HFFc6 (cell line): ENCODE measurements at regions not wholly inside any gene's neighbourhood (a gene's known extent, or its start where the extent isn't known, plus 50 kb on each side); places are given as distances from the start of the nearest gene placed in this dataset.

Source experiments
- DNase-seq: peaks from one replicate; pipeline ENCODE4 v3.0.0-alpha.2; 2018
- H3K27ac Mint-ChIP-seq: 2 replicates; pipeline ENCODE4 v1.8.0; 2020; ENCODE audit warnings: mild to moderate bottlenecking, mixed read lengths
- H3K27me3 Mint-ChIP-seq: 2 replicates; pipeline ENCODE4 v1.8.0; 2021; ENCODE audit warnings: mild to moderate bottlenecking, moderate library complexity, mixed read lengths; ENCODE audit not compliant: insufficient read depth
- H3K36me3 Mint-ChIP-seq: 2 replicates; pipeline ENCODE4 v1.8.0; 2021; ENCODE audit warnings: low read depth, mixed read lengths
- H3K4me1 Mint-ChIP-seq: 2 replicates; pipeline ENCODE4 v1.8.0; 2020; ENCODE audit warnings: low read depth, mixed read lengths
- H3K4me3 Mint-ChIP-seq: 2 replicates; pipeline ENCODE4 v1.8.0; 2020; ENCODE audit warnings: mild to moderate bottlenecking, moderate library complexity, mixed read lengths
- H3K9me3 Mint-ChIP-seq: 2 replicates; pipeline ENCODE4 v1.8.0; 2020; ENCODE audit warnings: mild to moderate bottlenecking, mixed read lengths
- CTCF ChIP-seq: fragments of 200-600 bp; sonication (generic); IDR thresholded peaks from 2 replicates; pipeline ENCODE4 v1.5.0; 2021; ENCODE audit warnings: antibody characterized with exemption, mild to moderate bottlenecking

- Mint-ChIP-seq H3K4me3 (no peak overlapping the region), H3K27me3 (peaks cover 1% of the 10 kb centered on the region; the same call in 1 of the 2 replicates), H3K9me3 (peaks cover 13% of the 10 kb centered on the region), H3K27ac (no peak overlapping the region), H3K36me3 (0 out of 2 replicates have a peak, but pooled peaks cover 4% of the 10 kb centered on the region), H3K4me1 (no peaks in the 10 kb centered on the region)
- no peak for TF ChIP-seq CTCF
- no peak for DNase-seq
Measured at GRCh38 chr14:83101846-83102245, 1568.2 kb upstream of the SEL1L start.

- Mint-ChIP-seq H3K36me3 (no peaks in the 10 kb centered on the region), H3K4me3 (no peak overlapping the region), H3K27ac (no peak overlapping the region), H3K9me3 (peaks cover 34% of the 10 kb centered on the region), H3K27me3 (no peaks in the 10 kb centered on the region), H3K4me1 (no peaks in the 10 kb centered on the region)
- no peak for DNase-seq
- no peak for TF ChIP-seq CTCF
Measured at GRCh38 chr14:83118029-83118428, 1584.4 kb upstream of the SEL1L start.

GRCh38 chr14:83120187-83120586, 1586.5 kb upstream of the SEL1L start:
- peaks cover 34% of the 10 kb centered on the region for H3K9me3 Mint-ChIP-seq
- no peaks in the 10 kb centered on the region for H3K4me1 Mint-ChIP-seq

GRCh38 chr14:83126076-83126475, 1592.4 kb upstream of the SEL1L start:
- H3K36me3 Mint-ChIP-seq, result no peaks in the 10 kb centered on the region
- H3K4me3 Mint-ChIP-seq, result no peak overlapping the region
- H3K27ac Mint-ChIP-seq, result no peak overlapping the region
- DNase-seq, result no peak
- H3K27me3 Mint-ChIP-seq, result no peaks in the 10 kb centered on the region; the same call in 1 of the 2 replicates
- peaks cover 26% of the 10 kb centered on the region; the same call in 1 of the 2 replicates for H3K9me3 Mint-ChIP-seq
- TF ChIP-seq CTCF, result no peak
- H3K4me1 Mint-ChIP-seq, result no peaks in the 10 kb centered on the region

More at GRCh38 chr14:83120187-83120586, 1586.5 kb upstream of the SEL1L start:
- Mint-ChIP-seq H3K27ac (no peak overlapping the region), H3K4me3 (no peak overlapping the region), H3K36me3 (no peaks in the 10 kb centered on the region), H3K27me3 (no peaks in the 10 kb centered on the region; the same call in 1 of the 2 replicates)
- no peak for TF ChIP-seq CTCF
- DNase-seq, result no peak

GRCh38 chr14:83128783-83129182, 1595.1 kb upstream of the SEL1L start:
- no peak for DNase-seq
- no peak for TF ChIP-seq CTCF
- Mint-ChIP-seq H3K4me3 (no peak overlapping the region), H3K36me3 (no peaks in the 10 kb centered on the region), H3K27me3 (no peaks in the 10 kb centered on the region), H3K27ac (no peak overlapping the region), H3K9me3 (peaks cover 20% of the 10 kb centered on the region; the same call in 1 of the 2 replicates), H3K4me1 (no peaks in the 10 kb centered on the region)

- TF ChIP-seq CTCF, result no peak
- no peaks in the 10 kb centered on the region for H3K4me1 Mint-ChIP-seq
- H3K27me3 Mint-ChIP-seq, result peaks cover 2% of the 10 kb centered on the region; the same call in 1 of the 2 replicates
- H3K9me3 Mint-ChIP-seq, result peaks cover 20% of the 10 kb centered on the region; the same call in 1 of the 2 replicates
- H3K4me3 Mint-ChIP-seq, result no peak overlapping the region
- no peak for DNase-seq
- H3K36me3 Mint-ChIP-seq, result no peaks in the 10 kb centered on the region
- H3K27ac Mint-ChIP-seq, result no peak overlapping the region
Measured at GRCh38 chr14:83129496-83129895, 1595.8 kb upstream of the SEL1L start.
